ENCODE measurements at regions not wholly inside any gene's neighbourhood (a gene's known extent, or its start where the extent isn't known, plus 50 kb on each side); places are given as distances from the start of the nearest gene placed in this dataset.

DNA sequence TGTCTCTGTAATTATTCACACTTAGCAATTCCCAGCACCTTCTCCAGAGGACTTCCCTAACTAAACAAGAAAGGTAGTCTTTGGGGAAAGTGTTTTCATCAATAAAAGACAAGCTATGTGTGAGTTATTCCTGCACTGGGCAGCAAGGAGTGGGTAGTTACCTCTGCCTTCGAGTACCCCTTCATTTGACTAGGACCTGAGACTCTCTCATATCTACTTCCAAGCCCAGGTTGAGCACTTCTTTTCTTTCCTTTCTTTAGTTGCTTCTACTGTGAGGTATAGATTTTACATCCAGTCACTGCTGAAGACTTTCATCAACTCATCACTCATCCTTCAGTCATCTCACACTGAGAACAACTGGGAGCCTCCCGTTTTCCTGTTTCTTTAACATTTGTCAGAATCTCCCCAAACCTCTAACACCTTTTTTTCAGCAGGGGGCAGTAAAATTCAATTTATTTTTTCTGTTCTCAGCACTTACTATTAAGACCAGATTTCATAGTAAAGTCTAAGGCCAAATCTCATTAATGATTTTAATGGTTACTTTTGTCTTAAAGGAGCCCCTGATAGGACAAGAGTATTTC is 80.1 kb upstream of the PRSS1 start:
- TF ChIP-seq CTCF (IDR thresholded peaks at IDR 0.05; ENCODE audit: insufficient read depth, low read length) (no peak), POLR2AphosphoS5 (IDR thresholded peaks at IDR 0.05; ENCODE audit: low read depth) (no peak)
- TF ChIP-seq, protein P1, sequence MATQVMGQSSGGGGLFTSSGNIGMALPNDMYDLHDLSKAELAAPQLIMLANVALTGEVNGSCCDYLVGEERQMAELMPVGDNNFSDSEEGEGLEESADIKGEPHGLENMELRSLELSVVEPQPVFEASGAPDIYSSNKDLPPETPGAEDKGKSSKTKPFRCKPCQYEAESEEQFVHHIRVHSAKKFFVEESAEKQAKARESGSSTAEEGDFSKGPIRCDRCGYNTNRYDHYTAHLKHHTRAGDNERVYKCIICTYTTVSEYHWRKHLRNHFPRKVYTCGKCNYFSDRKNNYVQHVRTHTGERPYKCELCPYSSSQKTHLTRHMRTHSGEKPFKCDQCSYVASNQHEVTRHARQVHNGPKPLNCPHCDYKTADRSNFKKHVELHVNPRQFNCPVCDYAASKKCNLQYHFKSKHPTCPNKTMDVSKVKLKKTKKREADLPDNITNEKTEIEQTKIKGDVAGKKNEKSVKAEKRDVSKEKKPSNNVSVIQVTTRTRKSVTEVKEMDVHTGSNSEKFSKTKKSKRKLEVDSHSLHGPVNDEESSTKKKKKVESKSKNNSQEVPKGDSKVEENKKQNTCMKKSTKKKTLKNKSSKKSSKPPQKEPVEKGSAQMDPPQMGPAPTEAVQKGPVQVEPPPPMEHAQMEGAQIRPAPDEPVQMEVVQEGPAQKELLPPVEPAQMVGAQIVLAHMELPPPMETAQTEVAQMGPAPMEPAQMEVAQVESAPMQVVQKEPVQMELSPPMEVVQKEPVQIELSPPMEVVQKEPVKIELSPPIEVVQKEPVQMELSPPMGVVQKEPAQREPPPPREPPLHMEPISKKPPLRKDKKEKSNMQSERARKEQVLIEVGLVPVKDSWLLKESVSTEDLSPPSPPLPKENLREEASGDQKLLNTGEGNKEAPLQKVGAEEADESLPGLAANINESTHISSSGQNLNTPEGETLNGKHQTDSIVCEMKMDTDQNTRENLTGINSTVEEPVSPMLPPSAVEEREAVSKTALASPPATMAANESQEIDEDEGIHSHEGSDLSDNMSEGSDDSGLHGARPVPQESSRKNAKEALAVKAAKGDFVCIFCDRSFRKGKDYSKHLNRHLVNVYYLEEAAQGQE (IDR thresholded peaks at IDR 0.05; ENCODE audit: insufficient replicate concordance, low read depth) = no peak
